Heart right ventricle (tissue), 16 donors: ENCODE measurements at regions not wholly inside any gene's neighbourhood (a gene's known extent, or its start where the extent isn't known, plus 50 kb on each side); places are given as distances from the start of the nearest gene placed in this dataset.

Source experiments
- ATAC-seq, 8 donors: fragments of 200-7000 bp; cut with Tn5 transposase; one replicate each; pipeline ENCODE4 v1.9.1; 2020; ENCODE audit warnings: mild to moderate bottlenecking in 8 of 8, moderate library complexity in 8 of 8, moderate number of reproducible peaks in 1 of 8
- DNase-seq, 2 donors: peaks; one replicate each; pipeline ENCODE4 v3.0.0-alpha.2; 2020
- H3K27ac ChIP-seq, 10 donors: fragments of 200-600 bp; sonication (generic) in 2 of 10; one replicate each; pipeline versions ENCODE4 v1.5.0 to v1.8.0; 2020 to 2022; ENCODE audit warnings: mild to moderate bottlenecking in 3 of 10
- H3K27me3 ChIP-seq, 7 donors: fragments of 200-600 bp; one replicate each; pipeline ENCODE4 v1.8.0; 2021 to 2022; ENCODE audit warnings: mild to moderate bottlenecking in 2 of 7
- H3K36me3 ChIP-seq, 9 donors: fragments of 200-600 bp; sonication (generic) in 1 of 9; one replicate each; pipeline versions ENCODE4 v1.5.0 to v1.8.0; 2020 to 2022; ENCODE audit warnings: mild to moderate bottlenecking in 2 of 9
- H3K4me1 ChIP-seq, 9 donors: fragments of 200-600 bp; sonication (generic) in 1 of 9; one replicate each; pipeline versions ENCODE4 v1.5.0 to v1.8.0; 2020 to 2022; ENCODE audit warnings: mild to moderate bottlenecking in 4 of 9
- H3K4me3 ChIP-seq, 10 donors: fragments of 200-600 bp; sonication (generic) in 2 of 10; one replicate each; pipeline versions ENCODE4 v1.5.0 to v1.8.0; 2020 to 2022; ENCODE audit warnings: mild to moderate bottlenecking in 7 of 10, moderate library complexity in 2 of 10
- H3K9me3 ChIP-seq, 11 donors: fragments of 200-600 bp in 10 of 11; sonication (generic) in 2 of 11; one replicate each; pipeline versions ENCODE4 v1.5.0 to v1.8.0; 2013 to 2022; ENCODE audit warnings: mild to moderate bottlenecking in 2 of 11, control low read depth in 1 of 11, moderate library complexity in 1 of 11
- CTCF ChIP-seq, 9 donors: fragments of 200-600 bp; sonication (generic) in 2 of 9; IDR thresholded peaks; one replicate each; pipeline versions ENCODE4 v1.5.0 to v1.8.0; 2021 to 2022; ENCODE audit warnings: antibody characterized with exemption in 9 of 9, mild to moderate bottlenecking in 5 of 9, moderate library complexity in 1 of 9
- whole genome bisulfite sequencing, 2 donors: extraction: QIAGEN DNeasy Blood & Tissue Kit; methylation state at CpG; one replicate each; pipeline ENCODE4 v1.1.7; 2013; ENCODE audit warnings: inconsistent platforms in 1 of 2; 5-methylcytosine and 5-hydroxymethylcytosine counted together
- intact Hi-C, 10 donors: fragments of 100-400 bp; cut with DNase I; formaldehyde crosslinking; loops; one replicate each; pipeline versions ENCODE4 v1.11.1 to v1.14.2; 2022
- donor health status: Arrhythmogenic right ventricular cardiomyopathy.
- donor health status: ischemic (EF 13 %, LVEDD 7.1; RV severe dilation, severe dysfunction).
- donor health status: healthy with polysubstance abuse.
- donor health status: DM: no; HTN: yes; CAD: no.
- donor health status: DM: no; HTN: no; CAD: no.
- donor health status: ischemic (EF 25% LVEDD 6.9; RV normal size, moderate dysfunction).
- donor health status: ischemic (EF 25% LVEDD 5.7; RV mildly dilated, moderate dysfunction).
- donor health status: healthy.
- donor health status: DM: yes; HTN: yes; CAD: no.
- donor health status: Ischemic cardiomyopathy.
- donor health status: ischemic (EF 35%, LVEDD 5.7; RV mildly dilated, moderate dysfunction).
- donor health status: nonischemic (EF 11% LVEDD 7.7; RV severe dilation, severe dysfunction).
- donor health status: DM: yes; HTN: yes; CAD: no.
- donor health status: PGD.
- donor health status: ischemic (EF 29% LVEDD 5.4; RV normal size, mild dysfunction).
- donor health status: nonischemic (EF 23%, LVEDD 6.1; RV moderate dilation, normal function).

- ATAC-seq (no peak), DNase-seq (no peak)
- H3K27me3 ChIP-seq = no peaks in the 10 kb centered on the region
- H3K27ac ChIP-seq = no peak overlapping the region
- no peak for TF ChIP-seq CTCF (IDR thresholded peaks at IDR 0.05)
- no peaks in the 10 kb centered on the region for H3K36me3 ChIP-seq
- intact Hi-C loops = loop anchor here in 1 of 10 donors (10.0 kb wide), 1 partner anchor 204 kb away; no protein-coding TSS in a partner anchor
- peaks cover 0 to 2% (median 0%) of the 10 kb centered on the region in 11 donors for H3K9me3 ChIP-seq
- WGBS, 2 donors = 69 to 76% methylated on average over 2 of the region's 2 CpGs
- H3K4me3 ChIP-seq = no peak overlapping the region
- no peaks in the 10 kb centered on the region for H3K4me1 ChIP-seq
Measured at GRCh38 chr3:16028604-16029003, 145.9 kb upstream of the GALNT15 start.

DNA sequence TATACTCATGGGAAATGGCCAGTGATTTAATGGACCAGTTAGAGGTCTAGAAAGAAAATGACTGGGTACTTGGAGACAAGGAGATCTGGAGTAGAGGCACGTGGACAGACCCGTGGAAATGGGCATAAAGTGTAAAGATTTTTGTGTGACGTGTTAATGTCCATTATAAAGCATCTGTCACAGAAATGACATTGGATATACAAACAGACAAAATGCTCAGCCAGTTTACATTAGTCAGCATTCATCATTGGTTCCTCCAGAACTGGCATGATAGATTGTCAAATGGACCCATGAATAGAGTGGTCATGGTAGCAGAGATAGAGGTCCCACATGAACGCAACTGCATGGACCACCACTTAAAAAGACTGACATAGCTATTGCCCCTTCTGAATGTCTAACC, 144.1 kb upstream of the GALNT15 start:
- no peak for TF ChIP-seq CTCF (IDR thresholded peaks at IDR 0.05)
- H3K27ac ChIP-seq = no peak overlapping the region
- ATAC-seq = no peak
- no peaks in the 10 kb centered on the region for H3K36me3 ChIP-seq
- no peaks in the 10 kb centered on the region for H3K9me3 ChIP-seq
- no peak overlapping the region for H3K4me3 ChIP-seq
- WGBS, 2 donors = 94 to 95% methylated on average over 4 of the region's 4 CpGs
- no peak for DNase-seq
- intact Hi-C loops = no loop called here
- H3K4me1 ChIP-seq = no peaks in the 10 kb centered on the region
- H3K27me3 ChIP-seq = no peaks in the 10 kb centered on the region

DNA sequence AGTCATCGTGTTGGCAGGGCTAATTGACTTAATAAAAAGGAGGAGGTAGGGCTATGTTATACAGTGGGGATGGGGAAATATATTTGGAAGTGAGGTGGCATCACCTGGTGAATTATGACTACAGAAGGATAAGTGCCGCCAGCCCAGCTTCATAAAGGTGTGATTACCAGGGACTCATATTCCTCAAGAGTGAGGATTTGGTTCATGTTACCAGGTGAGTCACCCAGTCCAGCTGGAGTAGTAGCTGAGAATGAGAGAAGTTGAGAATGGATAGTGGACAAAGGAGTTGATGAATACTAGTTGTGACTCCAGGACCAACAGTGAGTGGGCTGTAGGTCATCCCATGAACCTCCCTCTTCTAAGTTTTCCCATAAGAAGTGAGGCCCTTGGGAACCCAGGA, 143.0 kb upstream of the GALNT15 start:
- DNase-seq (no peak), ATAC-seq (no peak)
- Histone ChIP-seq H3K27ac (no peak overlapping the region), H3K4me1 (no peaks in the 10 kb centered on the region), H3K9me3 (no peaks in the 10 kb centered on the region), H3K27me3 (no peaks in the 10 kb centered on the region), H3K36me3 (no peaks in the 10 kb centered on the region), H3K4me3 (no peak overlapping the region)
- TF ChIP-seq CTCF (IDR thresholded peaks at IDR 0.05) = no peak
- WGBS, 2 donors = 96 to 97% methylated on average over 2 of the region's 2 CpGs
- intact Hi-C loops = no loop called here

- Histone ChIP-seq H3K9me3 (peaks cover 0 to 5% (median 0%) of the 10 kb centered on the region in 11 donors), H3K4me3 (no peak overlapping the region), H3K27ac (no peak overlapping the region), H3K36me3 (no peaks in the 10 kb centered on the region), H3K27me3 (no peaks in the 10 kb centered on the region), H3K4me1 (no peaks in the 10 kb centered on the region)
- DNase-seq (no peak), ATAC-seq (no peak)
- intact Hi-C loops = no loop called here
- no peak for TF ChIP-seq CTCF (IDR thresholded peaks at IDR 0.05)
- WGBS, 2 donors = 84 to 89% methylated on average over 3 of the region's 3 CpGs
Measured at GRCh38 chr3:16033889-16034687, 140.4 kb upstream of the GALNT15 start.
